ENCODE measurements at regions not wholly inside any gene's neighbourhood (a gene's known extent, or its start where the extent isn't known, plus 50 kb on each side); places are given as distances from the start of the nearest gene placed in this dataset.

- Histone ChIP-seq H3K9me3 (no peaks in the 10 kb centered on the region), H3K4me1 (no peaks in the 10 kb centered on the region), H3K27me3 (peaks cover 0 to 2% (median 0%) of the 10 kb centered on the region in 7 donors), H3K36me3 (no peaks in the 10 kb centered on the region), H3K27ac (no peak overlapping the region), H3K4me3 (no peak overlapping the region)
- no peak for DNase-seq
- TF ChIP-seq CTCF (IDR thresholded peaks at IDR 0.05), result no peak
- no peak for ATAC-seq
- WGBS, 2 donors, result 82 to 83% methylated on average over 3 of the region's 3 CpGs
- intact Hi-C loops (cut with DNase I), result no loop called here
These were observed 474.5 kb upstream of the DDX18 start for GRCh38 chr2:117339980-117340379.

GRCh38 chr2:117341690-117342089 is 472.8 kb upstream of the DDX18 start:
- peaks cover 0 to 2% (median 0%) of the 10 kb centered on the region in 7 donors for H3K27me3 ChIP-seq
- TF ChIP-seq CTCF (IDR thresholded peaks at IDR 0.05), result no peak
- WGBS, 2 donors, result 76 to 82% methylated on average over 5 of the region's 5 CpGs
- no peaks in the 10 kb centered on the region for H3K4me1 ChIP-seq
- peaks cover 0 to 5% (median 0%) of the 10 kb centered on the region in 11 donors for H3K9me3 ChIP-seq
- DNase-seq (no peak), ATAC-seq (no peak)
- no peak overlapping the region for H3K4me3 ChIP-seq
- intact Hi-C loops (cut with DNase I), result no loop called here
- no peaks in the 10 kb centered on the region for H3K36me3 ChIP-seq
- H3K27ac ChIP-seq, result no peak overlapping the region

- no peak for TF ChIP-seq CTCF (IDR thresholded peaks at IDR 0.05)
- no peaks in the 10 kb centered on the region for H3K4me1 ChIP-seq
- peaks cover 0 to 5% (median 0%) of the 10 kb centered on the region in 11 donors for H3K9me3 ChIP-seq
- H3K27ac ChIP-seq, result no peak overlapping the region
- intact Hi-C loops (cut with DNase I), result no loop called here
- peaks cover 0 to 2% (median 0%) of the 10 kb centered on the region in 7 donors for H3K27me3 ChIP-seq
- no peak for ATAC-seq
- H3K4me3 ChIP-seq, result no peak overlapping the region
- no peak for DNase-seq
- no peaks in the 10 kb centered on the region for H3K36me3 ChIP-seq
These were observed 472.1 kb upstream of the DDX18 start for GRCh38 chr2:117342415-117342814.

- ATAC-seq (no peak), DNase-seq (no peak)
- WGBS, 2 donors, result 64 to 71% methylated on average over 4 of the region's 4 CpGs
- TF ChIP-seq CTCF (IDR thresholded peaks at IDR 0.05), result no peak
- H3K4me1 ChIP-seq, result no peaks in the 10 kb centered on the region
- intact Hi-C loops (cut with DNase I), result no loop called here
- H3K36me3 ChIP-seq, result no peaks in the 10 kb centered on the region
- peaks cover 0 to 8% (median 0%) of the 10 kb centered on the region in 11 donors for H3K9me3 ChIP-seq
- H3K27ac ChIP-seq, result no peak overlapping the region
- H3K4me3 ChIP-seq, result no peak overlapping the region
- no peaks in the 10 kb centered on the region for H3K27me3 ChIP-seq
These were observed 464.8 kb upstream of the DDX18 start for GRCh38 chr2:117349687-117350086.

All from heart right ventricle (tissue), 16 donors.